NOMO-1 treated with dmso at 0.1 percent for 144 hours (cell line): ENCODE measurements at regions not wholly inside any gene's neighbourhood (a gene's known extent, or its start where the extent isn't known, plus 50 kb on each side); places are given as distances from the start of the nearest gene placed in this dataset.

Source experiments
- DNase-seq: peaks from one replicate; lab custom pipeline; 2025; ENCODE audit not compliant: unreplicated experiment; lab: John Stamatoyannopoulos, UW

GRCh38 chr21:16968436-16968835 is 544.4 kb upstream of the CXADR start:
- no peak for DNase-seq

- no peak for DNase-seq
Measured at GRCh38 chr21:16969636-16970035, 543.2 kb upstream of the CXADR start.

GRCh38 chr21:16974060-16974459 is 538.8 kb upstream of the CXADR start:
- DNase-seq: no peak

DNA sequence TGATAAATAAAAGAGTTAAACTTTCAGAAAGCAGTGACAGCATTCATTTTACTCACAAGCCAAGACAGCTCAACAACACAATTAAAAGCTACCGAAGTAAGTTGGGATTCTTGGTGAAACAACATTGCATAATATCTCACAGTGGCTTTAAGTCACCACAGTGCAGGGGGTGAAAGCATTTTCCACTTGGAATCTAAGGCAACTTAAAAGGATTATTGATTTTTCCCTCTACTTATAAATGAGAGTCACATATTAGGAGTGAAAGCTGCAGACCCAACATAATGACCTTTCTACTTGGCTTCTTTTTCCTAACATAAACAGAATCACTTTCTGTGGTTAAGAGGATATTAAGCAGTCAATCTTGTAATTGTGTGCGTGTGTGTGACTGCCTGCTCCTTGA is 536.6 kb upstream of the CXADR start:
- no peak for DNase-seq

DNA sequence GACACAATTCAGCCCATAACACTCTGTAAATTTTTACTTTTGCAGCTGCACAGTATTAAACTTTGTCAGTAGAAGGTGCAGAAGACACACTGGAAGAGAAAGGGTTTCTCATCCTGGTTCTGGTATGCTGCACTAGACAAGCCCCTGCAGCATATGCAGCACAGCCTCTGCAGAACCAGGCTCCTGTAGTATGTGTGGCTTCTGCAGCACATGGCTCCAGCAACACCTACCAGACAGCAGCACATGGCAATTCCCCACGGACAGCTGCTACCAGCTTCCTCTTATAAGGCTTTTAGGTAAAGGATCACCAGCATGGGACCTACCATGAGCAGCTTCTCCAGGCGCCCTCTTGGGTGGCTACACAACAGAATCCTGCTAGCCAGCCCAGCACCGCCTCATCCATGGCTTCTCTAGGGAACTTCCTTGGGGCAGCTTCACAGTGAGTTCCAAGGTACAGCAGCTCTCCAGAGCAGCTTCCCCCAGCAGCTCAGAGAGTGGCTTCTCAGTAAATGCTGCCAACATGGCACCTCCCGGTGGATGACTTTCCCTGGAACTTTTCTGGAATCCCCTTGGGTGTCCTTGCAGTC is 534.4 kb upstream of the CXADR start:
- DNase-seq: no peak

DNA sequence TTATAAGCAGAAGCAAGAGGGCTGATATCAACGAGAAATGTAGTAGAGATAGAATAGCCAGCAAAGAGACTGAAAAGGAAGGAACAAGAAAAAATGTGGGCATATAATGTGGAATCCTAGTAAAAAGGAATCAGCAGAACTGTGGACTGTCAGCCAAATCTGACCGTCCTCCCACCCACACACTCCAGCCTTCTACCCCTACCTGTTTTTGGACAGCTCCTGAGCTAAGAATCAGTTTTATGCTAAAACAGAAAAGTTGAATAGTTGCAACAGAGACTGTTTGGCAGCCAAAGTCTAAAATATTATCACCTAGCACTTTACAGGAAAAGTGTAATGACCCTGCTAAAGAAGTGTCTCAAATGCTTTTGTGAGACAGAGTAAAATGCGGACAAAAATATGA is 533.3 kb upstream of the CXADR start:
- DNase-seq: no peak

GRCh38 chr21:16983420-16983819 is 529.4 kb upstream of the CXADR start:
- no peak for DNase-seq

DNA sequence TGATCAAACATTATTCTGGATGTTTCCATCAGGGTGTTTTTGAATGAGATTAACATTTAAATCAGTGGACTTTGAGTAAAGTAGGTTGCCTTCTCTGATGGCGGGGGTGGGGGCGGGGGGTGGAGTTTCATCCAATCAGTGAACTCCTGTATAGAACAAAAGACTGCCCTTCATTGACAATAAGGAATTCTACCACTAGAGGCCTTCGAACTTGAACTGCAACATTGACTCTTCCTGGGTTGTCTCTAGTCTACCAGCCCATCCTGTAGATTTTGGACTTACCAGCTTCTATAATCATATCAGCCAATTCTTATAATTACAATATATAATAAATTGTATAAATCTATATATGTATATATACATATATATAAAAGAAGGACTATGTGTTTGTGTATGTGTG is 520.4 kb upstream of the CXADR start:
- no peak for DNase-seq

GRCh38 chr21:16993416-16994038 is 519.3 kb upstream of the CXADR start:
- DNase-seq: no peak

DNA sequence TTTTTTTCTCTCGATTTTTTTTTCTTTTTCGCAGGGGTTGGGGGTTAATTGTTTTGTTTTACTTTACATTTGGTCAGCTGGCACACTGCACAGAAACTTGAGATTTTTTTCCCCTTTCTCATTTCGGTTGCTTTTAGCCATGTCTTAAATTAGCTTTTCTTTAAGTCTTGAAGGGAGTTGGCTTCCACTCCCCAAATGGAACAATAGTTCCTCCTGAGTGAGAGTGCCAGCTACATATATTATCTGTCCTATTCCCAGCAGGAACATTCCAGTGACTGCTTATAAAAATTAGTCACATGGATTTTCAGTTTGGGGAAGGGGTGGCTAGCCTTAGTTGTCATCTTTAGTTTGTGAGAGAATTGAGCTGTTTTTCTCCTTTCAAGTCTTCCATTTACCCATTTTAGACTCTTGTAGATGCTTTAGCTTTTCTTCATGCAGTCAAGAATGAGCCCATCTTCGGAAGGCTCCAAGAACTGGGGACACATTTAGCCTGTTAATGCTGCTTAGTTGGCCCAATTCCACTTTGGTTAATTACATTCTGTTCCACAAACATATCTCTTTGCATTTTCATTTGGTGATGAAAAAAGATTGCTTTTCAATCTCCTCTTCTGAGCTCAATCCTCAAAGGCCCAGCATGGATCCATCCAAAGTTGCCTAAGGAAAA is 510.1 kb upstream of the CXADR start:
- DNase-seq: no peak

DNA sequence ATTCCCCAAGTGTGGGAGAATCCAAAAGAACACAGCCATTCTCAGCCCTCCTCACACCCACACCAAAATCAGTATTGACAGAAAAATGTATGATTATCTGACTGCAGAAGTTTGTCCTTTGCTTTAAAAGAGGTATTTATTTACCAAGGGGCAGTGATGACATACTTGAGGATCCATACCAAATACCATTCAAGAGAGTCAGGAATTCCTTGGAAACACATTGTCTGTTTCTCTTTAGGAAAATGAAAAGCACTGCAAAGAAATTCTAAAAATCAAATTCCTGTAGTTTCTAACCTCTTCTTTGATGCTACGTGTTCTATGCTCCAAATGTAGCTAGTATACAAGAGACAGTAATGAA is 509.6 kb upstream of the CXADR start:
- DNase-seq: no peak

DNA sequence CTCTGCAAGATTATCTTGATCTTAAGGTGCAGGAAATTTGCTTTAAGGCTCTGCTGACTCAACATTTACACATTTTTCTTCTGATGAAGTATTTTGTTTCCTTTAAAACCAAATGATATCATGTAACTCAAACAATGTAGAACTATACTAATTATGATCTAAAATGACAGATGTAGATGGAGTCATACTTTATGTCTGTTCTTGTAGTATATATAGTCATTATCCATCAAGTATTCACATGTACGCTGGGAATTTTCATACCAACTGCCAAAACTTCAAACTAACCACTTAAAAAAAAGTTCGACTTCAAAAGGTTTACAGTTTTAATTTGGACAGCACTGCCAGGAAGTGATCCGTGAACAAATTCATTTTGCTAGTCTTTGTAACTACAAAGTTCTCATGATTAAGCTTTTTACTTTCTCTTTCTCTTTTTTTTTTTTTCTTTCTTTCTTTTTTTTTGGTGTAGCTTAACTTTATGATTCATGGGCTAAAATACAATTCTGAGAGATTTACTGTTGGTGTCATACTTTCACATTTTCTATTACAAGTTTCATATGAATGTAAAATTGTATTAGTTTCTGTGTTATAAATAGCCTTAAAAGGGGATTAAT is 509.0 kb upstream of the CXADR start:
- DNase-seq: no peak

- no peak for DNase-seq
Measured at GRCh38 chr21:17032141-17032655, 480.6 kb upstream of the CXADR start.

DNA sequence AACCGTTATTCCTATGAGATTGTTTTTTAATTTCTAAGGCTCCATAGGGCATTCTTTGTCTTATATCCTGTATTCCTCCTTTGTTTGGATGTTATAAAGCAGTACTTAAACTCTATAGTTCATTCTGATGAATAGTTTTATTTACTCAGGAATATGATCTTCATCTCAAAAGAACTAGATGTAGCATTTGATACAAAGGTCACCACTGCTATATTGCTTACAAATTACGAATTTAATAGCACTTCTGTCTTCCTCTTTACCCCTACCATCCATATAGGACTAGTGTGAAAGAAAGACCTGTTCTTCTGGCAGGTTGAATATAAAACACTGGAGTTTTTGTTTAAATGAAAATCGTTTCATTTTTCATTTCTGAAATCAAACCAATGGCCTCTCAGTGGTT is 468.1 kb upstream of the CXADR start:
- no peak for DNase-seq

- DNase-seq: no peak
Measured at GRCh38 chr21:17045214-17045853, 467.5 kb upstream of the CXADR start.

- no peak for DNase-seq
Measured at GRCh38 chr21:17048974-17049373, 463.9 kb upstream of the CXADR start.

DNA sequence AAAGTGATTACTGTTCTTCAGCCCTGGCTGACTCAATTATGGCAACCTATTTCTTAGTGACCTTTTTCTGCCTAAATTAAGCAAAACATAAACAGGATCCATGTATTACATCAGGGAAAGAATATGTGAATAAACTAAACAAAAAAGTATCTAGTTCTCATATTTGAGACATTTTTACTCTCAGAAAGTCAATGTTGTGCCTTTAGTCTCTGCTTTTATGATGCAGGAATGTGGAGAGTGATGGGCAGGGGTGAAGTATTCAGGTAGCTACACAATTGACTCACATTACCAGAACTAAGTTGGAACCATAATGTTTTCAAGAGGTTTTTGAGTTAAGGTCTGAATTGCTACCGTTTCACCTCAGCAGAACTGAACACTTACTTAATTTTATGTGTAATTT is 462.7 kb upstream of the CXADR start:
- no peak for DNase-seq

DNA sequence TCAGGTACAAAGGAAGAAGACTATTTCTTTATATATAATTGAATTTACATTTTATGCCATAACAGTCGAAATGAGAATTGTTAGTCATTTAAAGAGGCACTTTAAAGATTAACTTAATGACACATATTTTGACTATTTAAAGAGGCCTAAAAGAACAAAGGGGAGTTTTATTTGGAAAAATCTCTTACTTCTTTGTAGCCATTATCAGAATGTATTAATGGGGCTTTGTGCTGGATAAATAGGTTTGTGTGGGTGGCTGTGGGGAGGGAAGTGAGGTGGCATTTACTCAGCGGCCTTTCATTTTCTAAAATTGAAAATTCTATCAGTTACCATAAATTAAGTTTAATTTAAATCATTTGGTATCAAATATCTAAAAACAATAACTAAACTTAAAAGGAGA is 462.2 kb upstream of the CXADR start:
- DNase-seq: no peak

DNA sequence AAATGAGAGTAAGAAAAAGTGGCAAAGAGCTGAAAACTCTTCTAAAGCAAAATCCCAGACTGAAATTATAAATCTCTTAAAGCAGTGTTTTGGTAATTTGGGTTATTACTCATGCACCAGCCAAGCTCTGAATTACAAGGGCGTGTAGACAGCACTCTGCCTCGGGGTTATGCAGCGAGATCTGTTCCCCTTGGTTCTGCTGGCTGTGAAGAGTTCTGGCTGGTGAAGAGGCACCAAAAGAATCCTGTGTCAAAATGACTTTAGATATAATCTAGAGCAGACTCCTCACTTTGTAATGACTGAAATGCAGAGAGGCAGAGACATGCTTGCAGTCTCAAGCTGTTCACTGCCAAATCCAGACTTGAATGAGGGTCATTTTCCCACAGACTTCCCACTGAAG is 461.8 kb upstream of the CXADR start:
- no peak for DNase-seq

GRCh38 chr21:17053321-17053720 is 459.5 kb upstream of the CXADR start:
- DNase-seq: no peak

GRCh38 chr21:17059936-17060335 is 452.9 kb upstream of the CXADR start:
- DNase-seq: no peak

DNA sequence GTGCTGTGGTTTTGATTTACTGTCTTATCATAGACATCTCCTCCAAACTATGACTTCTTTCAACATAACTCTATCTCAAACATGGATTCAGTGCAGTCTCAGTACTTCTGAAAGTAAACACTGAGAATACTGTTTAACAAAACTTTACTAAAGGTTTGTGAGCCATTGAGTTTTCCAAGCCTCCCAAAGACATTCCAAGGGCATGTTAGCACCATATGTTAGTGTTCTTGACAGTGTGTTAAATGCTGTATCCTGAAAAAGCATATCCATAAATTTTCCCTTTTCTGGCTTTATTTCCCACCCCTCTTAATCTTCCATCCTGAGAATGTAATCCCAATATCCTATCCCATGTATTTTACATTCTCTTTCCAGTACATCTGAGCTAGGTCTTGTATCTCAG is 446.8 kb upstream of the CXADR start:
- DNase-seq: no peak
